HG02610 (cell line): ENCODE measurements at regions not wholly inside any gene's neighbourhood (a gene's known extent, or its start where the extent isn't known, plus 50 kb on each side); places are given as distances from the start of the nearest gene placed in this dataset.
"Not testable (repeated sequence)": the region's sequence is repeated elsewhere in the genome, so short reads cannot be mapped to it uniquely, and the experiment has no call there.

Experiments
- ATAC-seq: cut with Tn5 transposase; IDR thresholded peaks from one replicate; pipeline ENCODE4 v1.9.1; 2021; ENCODE audit warnings: mild to moderate bottlenecking, moderate library complexity; ENCODE audit not compliant: unreplicated experiment

DNA sequence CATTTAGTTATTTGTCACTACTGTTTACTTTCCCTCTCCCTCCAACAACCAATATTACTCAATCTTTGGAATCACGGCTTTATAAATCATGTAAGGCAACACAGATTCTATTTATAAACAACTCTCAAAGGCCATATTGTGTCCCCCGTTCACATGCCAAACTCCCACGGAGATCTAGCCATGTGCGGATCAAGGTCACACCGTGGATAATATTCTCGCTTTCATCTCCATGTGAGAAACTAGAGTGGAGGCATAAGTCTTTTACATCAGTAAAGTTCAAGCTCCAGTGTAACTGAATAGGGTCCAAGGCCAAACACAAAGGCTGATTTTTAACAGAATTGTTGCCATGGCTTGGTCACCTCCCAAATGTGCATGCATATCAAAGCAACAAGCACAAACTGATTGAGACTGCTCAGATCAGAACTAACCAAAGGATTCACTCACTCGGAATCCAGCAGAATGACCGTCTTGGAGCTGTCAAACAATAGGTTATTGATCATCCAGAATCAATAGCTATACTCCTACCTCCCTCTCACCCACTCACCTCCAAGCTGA lies 569.5 kb upstream of the LRRN3 start:
- no peak for ATAC-seq

GRCh38 chr7:110522061-110522760 lies 568.7 kb upstream of the LRRN3 start:
- ATAC-seq = no peak

DNA sequence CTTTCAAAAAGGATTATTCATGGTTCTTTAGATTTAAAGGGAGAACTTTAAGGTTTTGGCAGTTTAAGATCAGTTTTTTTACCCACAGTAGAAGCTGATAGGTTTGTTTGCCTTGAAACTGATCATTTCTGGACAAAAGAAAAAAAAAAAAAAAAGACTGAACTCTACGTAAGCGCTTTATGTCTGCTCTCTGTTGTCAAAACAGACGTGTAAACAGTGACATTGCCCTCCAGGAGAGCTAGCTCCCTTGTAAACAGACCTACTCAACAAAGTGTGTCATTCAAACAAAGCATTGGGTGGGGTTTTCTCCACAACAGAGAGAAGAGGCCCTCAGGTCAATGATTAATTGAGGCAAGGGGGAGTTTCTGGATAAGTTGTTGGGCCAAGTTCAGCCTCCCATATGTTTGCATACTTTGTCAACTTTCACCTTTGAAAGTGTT lies 568.1 kb upstream of the LRRN3 start:
- ATAC-seq = no peak

GRCh38 chr7:110529175-110529574 lies 561.8 kb upstream of the LRRN3 start:
- no peak for ATAC-seq

GRCh38 chr7:110531186-110531585 lies 559.7 kb upstream of the LRRN3 start:
- ATAC-seq = no peak

DNA sequence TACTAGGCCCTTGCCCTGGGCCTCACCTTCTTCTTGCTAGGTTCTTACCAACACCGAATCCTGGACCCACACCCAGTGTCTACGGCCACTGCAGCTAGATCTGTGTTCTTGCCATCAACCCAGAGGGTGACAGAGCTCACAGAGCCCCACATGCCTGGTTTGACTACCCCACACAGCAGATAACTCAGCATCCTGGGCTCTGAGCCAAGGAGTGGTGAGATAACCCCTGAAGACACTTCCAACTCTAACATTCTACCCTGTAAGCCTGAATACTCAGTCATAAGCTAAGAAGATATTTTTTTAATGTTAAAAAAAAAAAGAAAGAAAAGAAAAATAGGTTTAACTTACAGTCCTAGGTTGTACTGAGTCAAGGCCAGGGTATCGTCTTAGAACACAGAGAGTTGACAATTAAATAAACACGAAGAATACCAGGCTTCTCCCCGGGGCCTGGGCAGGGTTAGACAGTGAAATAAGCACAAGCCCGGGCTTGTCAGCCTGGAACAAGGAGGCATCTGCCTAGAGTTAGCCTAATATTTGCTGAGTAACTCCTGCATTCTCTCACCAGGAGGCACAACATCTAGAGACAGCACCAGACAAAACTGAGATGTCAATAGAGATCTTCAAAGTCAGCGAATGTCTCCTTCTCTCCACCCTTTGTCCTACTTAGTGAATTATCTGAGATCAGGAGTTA lies 556.5 kb upstream of the LRRN3 start:
- ATAC-seq = no peak

DNA sequence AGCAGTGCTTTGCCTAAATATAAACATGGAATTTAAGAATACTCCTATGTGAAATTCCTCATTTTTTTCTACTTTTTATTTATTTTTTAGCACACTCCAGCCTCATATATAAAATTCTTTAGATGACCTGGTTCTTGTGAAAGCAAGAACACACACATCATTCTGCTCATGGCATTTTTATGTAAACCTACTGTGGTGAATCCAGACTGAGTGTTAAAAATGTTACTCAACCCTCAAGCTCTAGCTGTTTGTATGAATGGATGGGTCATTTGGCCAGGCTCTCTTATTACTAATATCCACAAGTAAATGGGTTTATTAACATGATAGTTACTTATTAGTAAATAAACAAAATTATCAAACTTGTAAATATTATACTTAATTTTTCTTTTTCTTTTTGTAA lies 551.7 kb upstream of the LRRN3 start:
- no peak for ATAC-seq

DNA sequence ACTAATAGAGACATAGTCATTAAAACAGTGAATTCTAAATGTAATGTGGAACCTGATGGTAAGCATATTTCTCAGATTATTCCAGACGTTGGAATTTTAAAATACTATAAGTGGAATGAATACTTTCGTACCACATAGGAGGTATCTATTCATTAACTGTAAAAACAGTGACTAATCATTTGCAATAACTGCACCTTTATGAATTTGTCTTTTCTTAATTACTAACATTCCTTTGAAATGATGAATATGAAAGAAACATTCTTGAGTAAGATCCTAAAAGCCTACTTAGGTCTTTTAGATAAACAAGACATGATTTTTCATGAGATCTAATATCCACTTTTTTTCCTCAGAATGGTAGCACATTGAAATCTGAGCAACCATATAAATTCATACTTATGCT lies 549.0 kb upstream of the LRRN3 start:
- ATAC-seq = no peak

DNA sequence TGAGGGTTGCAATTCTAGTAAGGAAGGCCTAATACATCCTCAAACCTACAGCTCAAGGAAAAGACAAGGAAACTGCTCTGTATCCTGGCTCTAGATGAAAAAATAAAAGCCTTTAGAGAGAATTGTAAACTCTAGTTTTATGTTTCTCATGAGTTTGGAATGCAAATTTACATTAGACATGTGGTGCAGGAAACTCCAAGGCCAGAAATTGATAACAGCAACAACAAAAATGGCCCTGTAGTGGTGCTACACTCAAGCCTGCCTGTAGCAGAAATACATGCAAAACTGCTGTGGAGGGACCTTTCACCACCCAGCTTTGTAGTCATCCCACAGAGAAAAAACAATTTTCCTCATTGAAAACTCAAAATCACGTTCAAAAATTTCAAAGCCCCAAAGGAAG lies 546.7 kb upstream of the LRRN3 start:
- ATAC-seq = no peak

DNA sequence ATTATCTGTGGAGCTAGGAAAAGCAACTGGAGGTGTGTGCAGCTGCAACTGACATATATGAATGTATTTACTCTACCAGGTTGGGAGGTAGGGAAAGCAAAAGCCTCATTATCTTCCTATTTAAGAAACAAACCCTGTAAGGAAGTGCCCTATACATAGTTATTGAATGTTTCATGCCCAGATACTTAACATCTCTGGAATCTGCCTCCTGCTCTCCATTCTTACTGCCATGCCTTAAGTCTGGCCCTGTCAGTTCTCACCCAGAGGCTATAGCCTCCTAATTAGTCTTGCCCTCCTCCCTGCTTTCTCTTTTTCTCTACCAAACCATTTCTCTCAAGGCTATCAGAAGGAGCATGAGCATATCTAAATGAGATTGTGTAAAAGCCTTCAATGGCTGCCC lies 542.6 kb upstream of the LRRN3 start:
- ATAC-seq = no peak

DNA sequence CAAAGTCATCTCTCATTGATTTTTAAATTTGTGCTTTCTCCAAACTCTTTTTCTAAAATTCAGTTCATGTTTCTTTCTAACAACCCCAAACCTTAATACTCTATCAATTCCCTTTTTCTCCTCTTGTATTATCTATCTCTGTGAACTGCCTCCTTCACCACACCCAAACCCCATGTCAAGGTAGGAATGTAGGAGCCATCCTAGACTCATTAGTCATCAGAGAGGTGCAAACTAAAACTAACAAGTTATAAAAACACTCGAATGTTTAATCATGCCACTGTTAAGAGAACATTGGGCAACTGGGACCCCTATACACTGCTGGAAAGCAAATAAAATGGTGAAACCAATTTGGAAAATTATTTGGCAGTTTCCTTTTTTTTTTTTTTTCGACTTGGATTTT lies 533.8 kb upstream of the LRRN3 start:
- no peak for ATAC-seq

DNA sequence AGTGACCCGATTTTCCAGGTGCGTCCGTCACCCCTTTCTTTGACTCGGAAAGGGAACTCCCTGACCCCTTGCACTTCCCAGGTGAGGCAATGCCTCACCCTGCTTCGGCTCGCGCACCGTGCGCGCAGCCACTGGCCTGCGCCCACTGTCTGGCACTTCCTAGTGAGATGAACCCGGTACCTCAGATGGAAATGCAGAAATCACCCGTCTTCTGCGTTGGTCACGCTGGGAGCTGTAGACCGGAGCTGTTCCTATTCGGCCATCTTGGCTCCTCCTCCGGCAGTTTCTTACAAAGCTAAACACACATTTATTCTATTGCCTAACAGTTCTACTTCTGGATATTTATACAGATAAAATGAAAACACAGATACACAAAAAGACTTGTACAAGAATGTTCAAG lies 527.6 kb upstream of the LRRN3 start:
- not testable (repeated sequence) for ATAC-seq

GRCh38 chr7:110564246-110564645 lies 526.7 kb upstream of the LRRN3 start:
- ATAC-seq = no peak

- no peak for ATAC-seq
Measured at GRCh38 chr7:110568388-110568787, 522.5 kb upstream of the LRRN3 start.

DNA sequence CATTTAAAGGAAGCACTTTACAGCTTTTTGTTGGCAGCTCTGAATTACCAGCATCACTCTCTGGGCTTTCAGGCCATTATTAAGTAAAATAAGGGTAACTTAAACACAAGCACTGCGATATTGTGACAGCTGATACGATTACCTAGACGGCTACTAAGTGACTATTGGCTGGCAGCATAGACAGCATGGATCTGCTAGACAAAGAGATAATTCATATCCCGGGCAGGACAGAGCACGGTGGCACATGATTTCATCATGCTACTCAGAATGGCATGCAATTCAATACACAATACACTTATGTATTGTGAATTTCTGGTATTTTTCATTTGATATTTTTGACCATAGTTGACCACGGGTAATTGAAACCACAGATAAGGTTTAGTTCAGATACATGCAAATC lies 522.0 kb upstream of the LRRN3 start:
- no peak for ATAC-seq

DNA sequence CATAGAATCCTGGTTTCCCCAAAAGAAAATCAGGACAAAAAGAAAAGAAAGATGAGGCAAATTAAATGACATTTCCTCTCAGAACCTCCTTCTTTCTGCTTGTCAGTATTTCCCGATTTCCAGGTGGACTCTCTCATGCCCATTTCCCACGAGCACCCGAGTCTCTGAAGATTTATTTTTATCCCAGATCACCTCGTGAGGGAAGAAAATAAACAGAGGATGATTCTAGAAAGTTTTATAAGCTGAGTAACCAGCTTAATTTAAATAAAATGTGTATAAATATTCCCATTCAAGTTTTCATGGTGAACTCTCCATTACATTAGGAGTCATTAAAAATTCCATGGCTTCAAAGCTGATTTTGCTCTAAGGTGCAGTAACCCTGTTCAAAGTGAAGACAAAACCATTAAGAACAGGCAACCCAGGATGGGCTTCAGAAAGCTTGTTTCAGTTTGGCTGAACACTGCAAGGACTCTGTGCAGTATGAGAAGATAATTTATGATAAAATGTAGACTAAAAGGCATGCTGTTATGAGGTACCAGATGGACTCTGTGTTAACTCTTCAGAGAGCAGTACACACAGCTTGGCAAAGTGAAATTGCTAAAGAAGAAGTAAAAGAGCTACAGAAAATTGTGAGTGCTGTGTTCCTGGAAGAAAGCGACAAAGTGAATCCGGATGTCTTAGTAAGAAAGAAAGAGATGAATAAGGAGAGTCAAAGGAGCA lies 521.3 kb upstream of the LRRN3 start:
- ATAC-seq = no peak

GRCh38 chr7:110573862-110574528 lies 516.9 kb upstream of the LRRN3 start:
- no peak for ATAC-seq

DNA sequence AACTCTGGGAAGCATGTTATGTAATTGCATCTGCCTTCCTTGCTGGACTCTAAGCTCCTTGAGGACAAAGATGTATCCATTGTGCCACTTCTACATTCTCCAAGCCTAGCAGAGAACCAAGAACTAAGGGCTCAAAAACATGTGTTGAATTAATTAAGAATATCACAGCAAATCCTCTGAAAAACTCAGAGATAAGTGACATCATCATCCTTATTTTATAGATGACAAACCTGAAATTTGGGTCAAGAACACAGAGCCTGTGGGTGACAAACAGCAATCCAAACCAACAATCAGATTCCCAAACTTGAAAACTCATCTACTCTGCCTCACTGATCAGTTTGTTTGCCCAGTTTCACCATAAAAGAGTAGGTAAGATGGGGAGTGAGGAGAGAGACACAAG lies 503.6 kb upstream of the LRRN3 start:
- no peak for ATAC-seq

- ATAC-seq = no peak
Measured at GRCh38 chr7:110590415-110590814, 500.5 kb upstream of the LRRN3 start.

GRCh38 chr7:110591341-110591740 lies 499.6 kb upstream of the LRRN3 start:
- ATAC-seq = no peak

DNA sequence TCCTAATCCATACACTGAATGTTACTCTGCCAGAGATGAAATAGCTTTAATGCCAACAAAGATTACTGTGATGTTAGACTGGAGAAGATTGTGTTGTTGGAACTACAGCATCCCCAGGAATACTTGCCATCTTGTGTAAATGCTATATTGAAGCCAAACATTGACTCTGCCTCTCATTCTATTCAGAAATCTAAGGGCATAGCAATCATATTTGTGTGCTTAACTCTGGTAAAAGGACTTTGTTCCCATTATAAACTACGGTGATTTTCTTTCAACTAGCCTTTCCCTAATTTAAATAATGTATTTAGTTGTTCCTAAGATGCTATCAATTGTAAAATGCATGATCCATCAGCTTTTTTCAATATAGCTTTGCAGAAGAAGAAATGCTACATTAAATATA lies 498.4 kb upstream of the LRRN3 start:
- no peak for ATAC-seq
